ENCODE measurements at regions not wholly inside any gene's neighbourhood (a gene's known extent, or its start where the extent isn't known, plus 50 kb on each side); places are given as distances from the start of the nearest gene placed in this dataset.
"Not testable (repeated sequence)": the region's sequence is repeated elsewhere in the genome, so short reads cannot be mapped to it uniquely, and the experiment has no call there.

- FAIRE-seq = not testable (repeated sequence)
Observed at GRCh38 chr17:45554479-45554878, 64.0 kb upstream of the PLEKHM1 start.

GRCh38 chr17:45558821-45559220, 68.3 kb upstream of the PLEKHM1 start:
- not testable (repeated sequence) for FAIRE-seq; DNase-seq (ENCODE audit: insufficient read length, low spot score)

More at GRCh38 chr17:45554479-45554878, 64.0 kb upstream of the PLEKHM1 start:
- DNase-seq (ENCODE audit: insufficient read length, low spot score) = not testable (repeated sequence)

GRCh38 chr17:45562868-45563267, 72.3 kb upstream of the PLEKHM1 start:
- not testable (repeated sequence) for FAIRE-seq

GRCh38 chr17:45563283-45563682, 72.8 kb upstream of the PLEKHM1 start:
- FAIRE-seq; DNase-seq (ENCODE audit: insufficient read length, low spot score): not testable (repeated sequence)

More at GRCh38 chr17:45562868-45563267, 72.3 kb upstream of the PLEKHM1 start:
- not testable (repeated sequence) for DNase-seq (ENCODE audit: insufficient read length, low spot score)

GRCh38 chr17:45568275-45568674, 77.8 kb upstream of the PLEKHM1 start:
- not testable (repeated sequence) for DNase-seq (ENCODE audit: insufficient read length, low spot score)
- peak; percentile 60 for FAIRE-seq

- FAIRE-seq = not testable (repeated sequence)
Observed at GRCh38 chr17:45573326-45573725, 82.8 kb upstream of the PLEKHM1 start.

GRCh38 chr17:45573924-45574770, 83.6 kb upstream of the PLEKHM1 start:
- DNase-seq (ENCODE audit: insufficient read length, low spot score) (no peak), FAIRE-seq (no peak)
- no peak for TF ChIP-seq POLR2A (IDR thresholded peaks at IDR 0.05; ENCODE audit: low read depth, low read length)

More at GRCh38 chr17:45573326-45573725, 82.8 kb upstream of the PLEKHM1 start:
- DNase-seq (ENCODE audit: insufficient read length, low spot score) = not testable (repeated sequence)

- FAIRE-seq (no peak), DNase-seq (ENCODE audit: insufficient read length, low spot score) (no peak)
- no peak for TF ChIP-seq POLR2A (IDR thresholded peaks at IDR 0.05; ENCODE audit: low read depth, low read length)
Observed at GRCh38 chr17:45575126-45575885, 84.8 kb upstream of the PLEKHM1 start.

GRCh38 chr17:45576527-45577307, 86.2 kb upstream of the PLEKHM1 start:
- DNase-seq (ENCODE audit: insufficient read length, low spot score); FAIRE-seq: not testable (repeated sequence)

- FAIRE-seq = no peak
- no peak for DNase-seq (ENCODE audit: insufficient read length, low spot score)
- no peak for TF ChIP-seq POLR2A (IDR thresholded peaks at IDR 0.05; ENCODE audit: low read depth, low read length)
Observed at GRCh38 chr17:45577571-45578279, 87.2 kb upstream of the PLEKHM1 start.

GRCh38 chr17:45578516-45579455, 88.3 kb upstream of the PLEKHM1 start:
- FAIRE-seq (no peak), DNase-seq (ENCODE audit: insufficient read length, low spot score) (no peak)
- no peak for TF ChIP-seq POLR2A (IDR thresholded peaks at IDR 0.05; ENCODE audit: low read depth, low read length)

- no peak for FAIRE-seq
- no peak for TF ChIP-seq POLR2A (IDR thresholded peaks at IDR 0.05; ENCODE audit: low read depth, low read length)
Observed at GRCh38 chr17:45579529-45580495, 89.3 kb upstream of the PLEKHM1 start.

More at GRCh38 chr17:45579529-45580495, 89.3 kb upstream of the PLEKHM1 start:
- no peak for DNase-seq (ENCODE audit: insufficient read length, low spot score)

Measured in H54 (cell line).